Cardiac muscle cell (in vitro differentiated cells and primary cell): ENCODE measurements at regions not wholly inside any gene's neighbourhood (a gene's known extent, or its start where the extent isn't known, plus 50 kb on each side); places are given as distances from the start of the nearest gene placed in this dataset.
A peak's percentile ranks its signal among the peaks of the same experiment; 100 is the strongest.

Source experiments
- DNase-seq, 2 donors: peaks; one replicate each; pipeline versions ENCODE4 v3.0.0 to v3.0.0-alpha.2; 2010 to 2017; ENCODE audit warnings: low read depth in 1 of 2, low spot score in 1 of 2
- H3K27ac ChIP-seq: fragments of 200-600 bp; sonication (generic); 2 replicates; pipeline ENCODE4 v1.5.1; 2016
- H3K27me3 ChIP-seq: fragments of 200-600 bp; sonication (generic); 2 replicates; pipeline ENCODE4 v1.6.0; 2016; ENCODE audit warnings: control low read depth
- H3K36me3 ChIP-seq: fragments of 200-600 bp; sonication (generic); 2 replicates; pipeline ENCODE4 v1.5.1; 2016; ENCODE audit warnings: control low read depth
- H3K4me1 ChIP-seq: fragments of 200-600 bp; sonication (generic); 2 replicates; pipeline ENCODE4 v1.8.1; 2017; ENCODE audit warnings: low read depth, mild to moderate bottlenecking, mixed run types
- H3K4me3 ChIP-seq: fragments of 200-600 bp; sonication (generic); 2 replicates; pipeline ENCODE4 v1.5.1; 2016; ENCODE audit warnings: mild to moderate bottlenecking
- H3K9me3 ChIP-seq: fragments of 200-600 bp; sonication (generic); 2 replicates; pipeline ENCODE4 v1.5.1; 2017; ENCODE audit warnings: low read depth, mild to moderate bottlenecking, control low read depth
- TF ChIP-seq, protein P1 (sequence below): IDR thresholded peaks from 2 replicates; pipeline ENCODE4 v1.5.1; 2012; ENCODE audit warnings: low read depth, mild to moderate bottlenecking, low read length

DNA sequence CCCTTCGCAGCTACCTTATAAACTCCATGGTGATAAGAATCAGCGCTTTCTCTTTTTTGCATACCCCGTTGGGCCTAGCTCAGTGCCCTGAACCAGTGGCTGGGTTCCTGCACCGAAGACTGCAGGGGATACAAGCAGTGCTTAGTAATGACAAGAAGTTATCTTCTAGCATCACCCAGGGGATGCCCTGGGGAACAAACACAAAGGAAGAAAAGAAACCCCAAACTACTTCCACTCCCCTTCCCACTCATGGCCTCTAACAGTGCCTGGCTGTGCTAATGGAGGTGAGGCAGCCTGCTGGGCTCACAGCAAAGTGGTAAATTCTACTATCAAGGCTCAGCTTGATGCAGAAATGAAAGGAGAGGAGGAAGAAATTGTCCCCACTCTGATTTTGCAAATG is 314.7 kb downstream of the TXNL1 start:
- no peak for DNase-seq
- H3K4me1 ChIP-seq = peaks cover 37% of the 10 kb centered on the region
- no peaks in the 10 kb centered on the region for H3K27me3 ChIP-seq
- H3K9me3 ChIP-seq = no peaks in the 10 kb centered on the region
- TF ChIP-seq, protein P1, sequence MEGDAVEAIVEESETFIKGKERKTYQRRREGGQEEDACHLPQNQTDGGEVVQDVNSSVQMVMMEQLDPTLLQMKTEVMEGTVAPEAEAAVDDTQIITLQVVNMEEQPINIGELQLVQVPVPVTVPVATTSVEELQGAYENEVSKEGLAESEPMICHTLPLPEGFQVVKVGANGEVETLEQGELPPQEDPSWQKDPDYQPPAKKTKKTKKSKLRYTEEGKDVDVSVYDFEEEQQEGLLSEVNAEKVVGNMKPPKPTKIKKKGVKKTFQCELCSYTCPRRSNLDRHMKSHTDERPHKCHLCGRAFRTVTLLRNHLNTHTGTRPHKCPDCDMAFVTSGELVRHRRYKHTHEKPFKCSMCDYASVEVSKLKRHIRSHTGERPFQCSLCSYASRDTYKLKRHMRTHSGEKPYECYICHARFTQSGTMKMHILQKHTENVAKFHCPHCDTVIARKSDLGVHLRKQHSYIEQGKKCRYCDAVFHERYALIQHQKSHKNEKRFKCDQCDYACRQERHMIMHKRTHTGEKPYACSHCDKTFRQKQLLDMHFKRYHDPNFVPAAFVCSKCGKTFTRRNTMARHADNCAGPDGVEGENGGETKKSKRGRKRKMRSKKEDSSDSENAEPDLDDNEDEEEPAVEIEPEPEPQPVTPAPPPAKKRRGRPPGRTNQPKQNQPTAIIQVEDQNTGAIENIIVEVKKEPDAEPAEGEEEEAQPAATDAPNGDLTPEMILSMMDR = no peak
- H3K36me3 ChIP-seq = no peaks in the 10 kb centered on the region
- no peak overlapping the region for H3K4me3 ChIP-seq
- H3K27ac ChIP-seq = no peak overlapping the region

DNA sequence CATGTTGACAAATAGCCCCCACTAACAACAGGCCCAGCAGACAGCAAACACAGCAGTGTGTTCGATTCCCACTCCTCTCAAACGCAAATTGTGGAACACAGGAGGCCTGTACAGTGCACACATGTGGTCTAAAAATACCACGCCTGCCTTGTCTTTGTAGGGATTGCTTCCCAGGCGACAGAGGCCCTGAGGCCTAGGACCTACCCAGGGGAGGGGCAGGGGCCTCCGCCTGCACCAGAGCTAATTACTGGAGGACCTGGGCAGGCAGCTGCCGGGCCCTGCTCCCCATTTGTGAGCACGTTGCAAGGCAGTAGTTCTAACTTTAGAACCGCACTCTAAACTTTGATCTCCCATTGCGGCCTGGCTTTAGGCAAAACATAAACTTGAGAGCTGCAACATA is 316.0 kb downstream of the TXNL1 start:
- Histone ChIP-seq H3K4me1 (peaks cover 37% of the 10 kb centered on the region), H3K9me3 (no peaks in the 10 kb centered on the region), H3K27ac (peak overlapping the region; percentile 89), H3K4me3 (no peak overlapping the region), H3K36me3 (no peaks in the 10 kb centered on the region), H3K27me3 (no peaks in the 10 kb centered on the region)
- TF ChIP-seq, protein P1 = no peak
- DNase-seq = peak in 1 of 2 donors; percentile 78

DNA sequence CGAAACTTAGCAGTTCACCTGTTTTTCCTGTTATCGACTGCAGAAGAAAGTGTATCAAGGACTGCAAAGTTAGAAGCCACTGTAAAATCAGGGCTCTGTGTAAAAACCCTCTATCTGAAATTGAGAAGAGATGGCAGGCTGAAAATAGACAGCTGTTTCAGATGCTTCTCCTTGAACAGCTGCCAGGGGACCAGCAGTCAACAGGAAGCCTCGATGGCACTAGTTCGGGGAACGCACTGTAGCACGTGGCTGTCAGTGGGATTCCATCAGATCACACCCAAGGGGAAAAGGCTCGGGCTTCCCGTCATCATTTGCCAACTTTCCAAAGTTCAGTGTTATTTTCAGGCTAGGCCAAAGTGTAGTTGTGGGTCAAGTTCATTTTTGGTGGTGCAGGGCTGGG is 316.9 kb downstream of the TXNL1 start:
- H3K27ac ChIP-seq = peak overlapping the region; percentile 89
- TF ChIP-seq, protein P1 = no peak

DNA sequence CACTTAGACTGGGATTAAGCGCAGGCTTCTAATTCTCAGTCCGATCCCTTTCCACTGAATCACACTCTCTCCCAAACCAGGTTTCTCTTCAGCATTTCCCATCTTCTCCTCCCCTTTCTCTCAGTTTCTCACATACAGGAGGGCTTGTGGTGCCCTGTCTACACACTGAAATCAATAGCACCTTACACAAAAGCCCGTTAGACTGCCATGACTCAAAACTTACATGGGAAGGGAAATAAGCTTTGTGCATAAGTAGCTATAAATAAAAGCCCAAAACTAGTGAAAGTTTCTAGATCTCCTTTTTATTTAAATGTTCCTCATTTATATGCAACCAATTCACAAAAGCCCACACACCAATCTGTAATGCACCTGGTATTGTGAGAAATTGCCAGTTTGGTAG is 318.4 kb downstream of the TXNL1 start:
- no peak overlapping the region for H3K27ac ChIP-seq
- peaks cover 31% of the 10 kb centered on the region for H3K4me1 ChIP-seq
- no peak for DNase-seq
- H3K27me3 ChIP-seq = no peaks in the 10 kb centered on the region
- no peaks in the 10 kb centered on the region for H3K36me3 ChIP-seq
- no peak overlapping the region for H3K4me3 ChIP-seq
- no peaks in the 10 kb centered on the region for H3K9me3 ChIP-seq
- TF ChIP-seq, protein P1 = no peak

More for the DNA sequence above, 316.9 kb downstream of the TXNL1 start:
- H3K4me1 ChIP-seq = peaks cover 31% of the 10 kb centered on the region
- DNase-seq = peak; percentile 13 to 39
- no peaks in the 10 kb centered on the region for H3K36me3 ChIP-seq
- no peak overlapping the region for H3K4me3 ChIP-seq
- H3K27me3 ChIP-seq = no peaks in the 10 kb centered on the region
- H3K9me3 ChIP-seq = no peaks in the 10 kb centered on the region

DNA sequence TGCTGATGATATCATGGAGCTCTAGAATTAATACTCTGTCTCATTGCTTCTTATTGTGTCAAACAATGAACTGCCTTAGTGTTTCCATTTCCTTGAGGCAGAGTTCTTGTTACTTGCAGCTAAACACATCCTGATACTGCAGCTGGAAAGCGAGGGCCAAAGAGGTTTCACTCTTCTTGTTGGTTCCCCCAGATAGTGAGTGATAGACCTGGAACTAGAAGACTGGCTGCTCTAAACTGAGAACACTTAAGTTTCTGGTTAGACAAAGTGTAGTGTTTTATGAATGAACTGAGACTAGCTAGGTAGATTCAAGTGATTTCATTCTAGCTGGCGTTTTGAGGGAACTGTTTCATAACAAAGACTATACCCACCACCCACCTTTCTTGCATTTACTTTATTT is 321.7 kb downstream of the TXNL1 start:
- H3K27me3 ChIP-seq = no peaks in the 10 kb centered on the region
- peaks cover 14% of the 10 kb centered on the region for H3K4me1 ChIP-seq
- H3K27ac ChIP-seq = no peak overlapping the region

More for the DNA sequence above, 321.7 kb downstream of the TXNL1 start:
- no peak for DNase-seq
- Histone ChIP-seq H3K36me3 (no peaks in the 10 kb centered on the region), H3K4me3 (no peak overlapping the region), H3K9me3 (no peaks in the 10 kb centered on the region)
- TF ChIP-seq, protein P1 = no peak
